NCI-H748 (cell line): ENCODE measurements at regions not wholly inside any gene's neighbourhood (a gene's known extent, or its start where the extent isn't known, plus 50 kb on each side); places are given as distances from the start of the nearest gene placed in this dataset.
A peak's percentile ranks its signal among the peaks of the same experiment; 100 is the strongest.

ENCODE experiments used
- DNase-seq: peaks from one replicate; lab custom pipeline; 2025; ENCODE audit not compliant: unreplicated experiment; lab: John Stamatoyannopoulos, UW

DNA sequence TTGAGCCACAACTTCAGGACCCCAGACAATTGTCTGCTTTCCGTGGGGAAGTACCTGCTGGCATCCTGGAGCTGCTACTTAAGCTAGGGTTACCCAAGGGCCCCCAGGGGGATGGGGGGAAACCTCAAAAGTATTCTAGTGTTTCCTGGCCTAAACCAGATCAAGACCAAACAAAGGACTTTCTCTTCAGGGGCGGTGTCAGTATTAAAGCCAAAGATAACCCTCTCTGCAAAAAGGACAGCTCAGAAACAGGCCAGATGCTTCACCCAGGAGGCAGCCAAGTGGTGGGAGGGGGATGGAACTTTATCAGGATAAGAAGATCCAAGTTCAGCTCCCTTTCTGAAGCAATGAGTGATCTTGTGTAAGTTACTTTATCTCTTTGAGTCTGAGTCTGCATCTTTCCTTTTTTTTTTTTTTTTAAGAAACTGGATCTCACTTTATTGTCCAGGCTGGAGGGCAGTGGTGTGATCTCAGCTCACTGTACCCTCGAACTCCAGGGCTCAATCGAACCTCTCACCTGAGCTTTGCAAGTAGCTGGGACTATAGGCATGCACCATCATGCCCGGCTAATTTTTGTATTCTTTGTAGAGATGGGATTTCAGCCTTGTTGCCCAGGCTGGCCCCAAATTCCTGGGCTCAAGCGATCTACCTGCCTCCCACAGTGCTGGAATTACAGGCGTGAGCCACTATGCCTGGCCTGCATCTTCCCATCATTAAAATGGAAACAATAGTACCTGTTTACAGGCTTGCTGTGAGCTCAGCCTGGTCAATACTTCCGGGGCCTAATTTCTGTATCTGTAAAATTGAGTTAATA, 151.8 kb upstream of the PTPRM start:
- no peak for DNase-seq

DNA sequence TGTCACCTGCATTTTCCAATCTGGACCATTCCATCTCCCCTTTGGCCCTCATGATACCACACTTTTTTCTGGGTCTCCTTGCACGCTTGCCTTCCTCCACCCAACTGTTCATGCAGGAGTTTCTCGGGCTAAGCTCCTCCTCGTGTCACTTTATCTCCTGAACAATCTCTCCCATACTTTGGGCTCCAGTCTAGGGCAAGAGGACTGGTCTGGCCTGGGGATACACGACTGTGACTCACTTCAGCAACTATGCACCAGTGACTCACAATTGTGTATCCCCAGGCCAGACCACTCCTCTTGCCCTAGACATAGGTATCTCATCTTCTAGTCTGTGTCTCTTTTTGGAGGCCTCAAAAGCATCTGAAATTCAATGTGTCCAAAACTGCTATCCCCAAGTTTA, 149.4 kb upstream of the PTPRM start:
- DNase-seq, result no peak

DNA sequence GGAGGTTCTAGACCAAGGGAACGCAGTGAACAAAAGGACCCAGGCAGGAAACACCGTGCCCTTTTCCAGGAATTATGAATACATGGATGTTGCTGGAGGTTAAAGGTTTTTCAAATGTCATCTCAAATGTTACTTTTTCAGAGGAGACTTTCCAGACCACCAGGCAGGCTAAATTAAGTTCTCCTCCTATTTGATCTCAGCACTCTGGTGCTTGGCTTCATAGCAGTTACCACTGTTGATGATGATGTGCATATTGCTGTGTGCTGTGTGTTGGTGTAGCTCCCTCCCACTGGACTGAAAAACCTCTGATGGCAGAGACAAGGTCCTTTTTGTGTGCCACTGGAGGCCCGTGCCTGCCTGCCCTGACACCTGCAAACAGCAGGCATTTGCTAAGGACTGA, 137.3 kb upstream of the PTPRM start:
- no peak for DNase-seq

- DNase-seq, result no peak
Measured at GRCh38 chr18:7436166-7436565, 130.9 kb upstream of the PTPRM start.

DNA sequence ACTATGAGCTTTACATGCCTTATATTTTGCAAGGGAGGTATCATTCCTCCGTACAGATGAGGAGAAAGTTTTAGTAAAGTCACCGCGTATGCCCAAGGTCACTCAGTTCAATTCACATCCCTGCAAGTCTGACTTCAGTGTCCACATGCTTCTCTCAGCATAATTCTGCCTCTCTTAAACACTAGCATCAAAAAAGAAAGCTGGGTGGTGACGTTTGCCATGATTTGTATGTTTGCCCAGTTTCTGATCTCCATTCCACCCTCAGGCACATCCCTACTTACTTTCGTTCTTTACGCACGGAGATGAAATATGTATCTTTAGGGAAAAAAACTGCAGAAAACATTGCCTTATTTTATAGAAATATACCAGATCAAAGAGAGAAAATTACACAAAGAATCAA, 129.2 kb upstream of the PTPRM start:
- DNase-seq, result no peak

- no peak for DNase-seq
Measured at GRCh38 chr18:7438646-7439045, 128.5 kb upstream of the PTPRM start.

- DNase-seq, result no peak
Measured at GRCh38 chr18:7447318-7448028, 119.6 kb upstream of the PTPRM start.

GRCh38 chr18:7452331-7452730, 114.8 kb upstream of the PTPRM start:
- peak; percentile 44 for DNase-seq

- no peak for DNase-seq
Measured at GRCh38 chr18:7454429-7454828, 112.7 kb upstream of the PTPRM start.

DNA sequence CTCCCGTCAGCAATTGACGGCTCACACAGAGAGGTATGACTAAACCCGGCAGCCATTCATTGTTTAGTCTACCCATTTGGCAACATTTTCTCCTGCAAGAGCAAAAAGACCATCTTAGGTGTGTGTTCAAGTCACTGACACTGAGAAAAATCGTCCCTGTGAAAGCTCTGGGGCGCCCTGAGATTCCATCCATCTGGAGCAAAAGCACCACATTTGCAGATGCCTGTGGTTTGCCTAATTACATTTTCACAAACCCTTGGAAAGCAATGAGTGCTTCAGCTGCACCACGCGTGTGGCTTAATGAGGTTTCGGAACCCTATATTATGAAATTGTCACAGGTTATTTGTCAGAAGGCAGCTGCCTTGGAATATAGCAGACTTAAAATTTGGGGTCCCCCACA, 110.7 kb upstream of the PTPRM start:
- DNase-seq, result no peak

DNA sequence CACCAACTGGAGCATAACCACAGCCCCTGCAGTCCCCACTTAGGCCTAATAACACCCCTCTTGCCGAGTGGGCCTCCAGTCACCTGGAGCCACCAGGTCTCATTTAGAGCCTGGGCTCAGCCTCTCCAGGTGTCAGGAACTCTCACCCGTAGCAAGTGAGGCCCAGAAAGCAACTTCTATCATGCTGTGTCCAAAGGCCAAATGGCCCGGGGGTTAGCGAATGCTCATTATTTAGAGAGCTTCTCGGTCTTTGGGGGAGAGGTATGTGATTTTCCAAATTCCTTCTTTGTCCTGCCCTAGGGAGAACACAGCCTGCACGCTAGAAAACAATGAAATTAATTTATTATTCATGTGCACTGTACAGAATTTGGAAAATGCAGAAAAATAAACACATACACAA, 109.9 kb upstream of the PTPRM start:
- DNase-seq, result no peak

GRCh38 chr18:7458884-7459283, 108.2 kb upstream of the PTPRM start:
- DNase-seq, result no peak

- no peak for DNase-seq
Measured at GRCh38 chr18:7459851-7460770, 107.0 kb upstream of the PTPRM start.

GRCh38 chr18:7464245-7464966, 102.7 kb upstream of the PTPRM start:
- no peak for DNase-seq

DNA sequence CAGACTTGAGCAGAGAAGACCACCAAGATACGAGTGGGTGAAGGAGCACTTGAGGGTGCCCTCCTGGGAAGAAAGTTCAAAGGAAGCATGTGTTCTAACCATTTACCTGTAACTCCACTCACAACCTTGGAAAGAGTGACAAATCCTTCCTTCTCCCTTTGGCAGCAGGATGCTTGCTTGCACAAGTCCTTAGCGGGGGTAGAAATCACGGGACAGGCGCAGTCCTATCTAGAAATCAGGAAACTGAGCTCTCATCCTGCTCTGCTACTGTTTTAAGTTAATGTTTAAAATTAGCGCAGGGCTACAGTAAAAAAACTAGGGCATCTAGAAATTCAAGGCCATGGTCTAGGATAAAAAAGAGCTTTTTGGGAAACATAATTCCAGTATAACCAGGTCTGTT, 100.9 kb upstream of the PTPRM start:
- DNase-seq, result no peak

- DNase-seq, result peak; percentile 81
Measured at GRCh38 chr18:7467708-7468466, 99.2 kb upstream of the PTPRM start.

DNA sequence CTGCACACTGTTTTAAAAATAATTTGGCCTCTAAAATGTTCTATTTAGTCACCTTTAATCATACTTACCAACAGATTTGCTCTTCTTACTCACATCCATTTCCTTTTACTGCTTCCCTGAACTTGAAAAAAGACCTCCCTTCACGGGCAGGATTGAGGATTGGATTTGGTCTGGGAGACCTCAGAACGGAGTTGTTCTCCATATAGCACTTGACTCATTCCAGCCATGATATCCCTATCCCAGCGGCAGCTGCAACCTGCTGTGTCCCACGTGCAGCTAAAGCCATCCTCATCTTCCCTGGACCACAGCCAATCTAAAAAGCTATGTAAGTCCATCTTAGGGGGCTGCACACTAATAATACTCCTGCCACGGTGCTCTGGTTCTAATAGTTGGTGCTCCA, 97.0 kb upstream of the PTPRM start:
- DNase-seq, result no peak

GRCh38 chr18:7470503-7470902, 96.6 kb upstream of the PTPRM start:
- no peak for DNase-seq

DNA sequence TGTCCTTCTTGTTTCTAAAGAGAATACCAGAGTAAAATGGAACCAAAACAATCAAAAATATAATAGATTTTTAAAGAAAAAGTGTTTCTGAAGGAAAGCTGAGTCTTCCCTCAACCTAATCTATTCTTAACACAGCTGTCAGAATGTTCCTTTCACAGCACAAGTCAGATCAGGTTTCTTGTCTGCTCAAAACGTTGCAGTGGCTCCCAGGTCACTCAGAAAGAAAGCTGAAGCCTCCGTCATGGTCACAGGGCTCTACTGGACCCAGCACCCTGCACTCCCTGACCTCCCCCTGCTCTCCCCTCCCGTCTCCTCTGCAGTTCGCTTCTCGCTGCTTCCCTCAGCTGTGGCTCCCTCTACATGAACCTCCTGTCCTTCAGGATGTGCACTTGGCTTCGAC, 90.7 kb upstream of the PTPRM start:
- DNase-seq, result no peak

- DNase-seq, result no peak
Measured at GRCh38 chr18:7479756-7480155, 87.4 kb upstream of the PTPRM start.
